GM12874 (cell line): ENCODE measurements at regions not wholly inside any gene's neighbourhood (a gene's known extent, or its start where the extent isn't known, plus 50 kb on each side); places are given as distances from the start of the nearest gene placed in this dataset.

Experiments
- TF ChIP-seq, protein P1 (sequence below): IDR thresholded peaks from 2 replicates; pipeline ENCODE4 v1.5.1; 2011; ENCODE audit warnings: low read depth, mild to moderate bottlenecking, control low read depth, low read length, moderate library complexity; ENCODE audit not compliant: insufficient read depth

DNA sequence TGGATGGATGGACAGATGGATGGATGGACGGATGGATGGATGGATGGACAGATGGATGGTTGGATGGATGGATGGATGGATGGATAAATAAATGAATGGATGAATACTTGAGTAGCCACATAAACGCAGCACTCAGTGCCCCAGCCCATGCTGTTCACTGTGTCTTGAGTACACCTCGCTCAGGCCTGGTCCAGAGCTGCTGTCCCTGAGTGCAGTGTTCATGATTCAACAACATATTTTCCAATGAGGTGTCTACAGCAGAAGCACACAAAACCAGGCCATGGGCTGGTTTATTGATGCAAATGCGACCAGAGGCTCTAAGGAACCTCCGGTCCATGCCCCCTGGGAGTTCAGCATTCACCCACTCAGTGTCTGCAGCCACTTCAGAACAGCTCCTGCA lies 584.3 kb downstream of the BRD1 start:
- TF ChIP-seq, protein P1, sequence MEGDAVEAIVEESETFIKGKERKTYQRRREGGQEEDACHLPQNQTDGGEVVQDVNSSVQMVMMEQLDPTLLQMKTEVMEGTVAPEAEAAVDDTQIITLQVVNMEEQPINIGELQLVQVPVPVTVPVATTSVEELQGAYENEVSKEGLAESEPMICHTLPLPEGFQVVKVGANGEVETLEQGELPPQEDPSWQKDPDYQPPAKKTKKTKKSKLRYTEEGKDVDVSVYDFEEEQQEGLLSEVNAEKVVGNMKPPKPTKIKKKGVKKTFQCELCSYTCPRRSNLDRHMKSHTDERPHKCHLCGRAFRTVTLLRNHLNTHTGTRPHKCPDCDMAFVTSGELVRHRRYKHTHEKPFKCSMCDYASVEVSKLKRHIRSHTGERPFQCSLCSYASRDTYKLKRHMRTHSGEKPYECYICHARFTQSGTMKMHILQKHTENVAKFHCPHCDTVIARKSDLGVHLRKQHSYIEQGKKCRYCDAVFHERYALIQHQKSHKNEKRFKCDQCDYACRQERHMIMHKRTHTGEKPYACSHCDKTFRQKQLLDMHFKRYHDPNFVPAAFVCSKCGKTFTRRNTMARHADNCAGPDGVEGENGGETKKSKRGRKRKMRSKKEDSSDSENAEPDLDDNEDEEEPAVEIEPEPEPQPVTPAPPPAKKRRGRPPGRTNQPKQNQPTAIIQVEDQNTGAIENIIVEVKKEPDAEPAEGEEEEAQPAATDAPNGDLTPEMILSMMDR, result no peak

DNA sequence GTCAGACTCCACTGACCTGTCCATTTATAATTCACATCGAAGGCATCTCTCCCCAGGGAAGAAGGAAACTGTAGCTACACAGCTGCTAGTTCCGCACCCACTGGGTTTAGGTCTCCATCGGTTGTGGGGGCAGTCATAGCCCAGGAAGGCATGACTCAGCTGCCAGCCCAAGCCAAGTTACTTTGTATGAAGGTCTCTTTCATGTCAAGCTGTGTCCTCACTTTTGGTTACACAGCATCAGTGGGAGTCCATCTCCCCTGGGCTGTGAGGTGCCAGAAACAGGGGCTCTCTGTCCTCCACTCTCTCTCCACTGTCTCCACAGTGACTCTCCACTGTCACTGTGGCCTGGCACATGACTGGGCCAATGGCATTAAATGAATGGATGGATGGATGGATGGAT lies 585.2 kb downstream of the BRD1 start:
- TF ChIP-seq, protein P1, result no peak

DNA sequence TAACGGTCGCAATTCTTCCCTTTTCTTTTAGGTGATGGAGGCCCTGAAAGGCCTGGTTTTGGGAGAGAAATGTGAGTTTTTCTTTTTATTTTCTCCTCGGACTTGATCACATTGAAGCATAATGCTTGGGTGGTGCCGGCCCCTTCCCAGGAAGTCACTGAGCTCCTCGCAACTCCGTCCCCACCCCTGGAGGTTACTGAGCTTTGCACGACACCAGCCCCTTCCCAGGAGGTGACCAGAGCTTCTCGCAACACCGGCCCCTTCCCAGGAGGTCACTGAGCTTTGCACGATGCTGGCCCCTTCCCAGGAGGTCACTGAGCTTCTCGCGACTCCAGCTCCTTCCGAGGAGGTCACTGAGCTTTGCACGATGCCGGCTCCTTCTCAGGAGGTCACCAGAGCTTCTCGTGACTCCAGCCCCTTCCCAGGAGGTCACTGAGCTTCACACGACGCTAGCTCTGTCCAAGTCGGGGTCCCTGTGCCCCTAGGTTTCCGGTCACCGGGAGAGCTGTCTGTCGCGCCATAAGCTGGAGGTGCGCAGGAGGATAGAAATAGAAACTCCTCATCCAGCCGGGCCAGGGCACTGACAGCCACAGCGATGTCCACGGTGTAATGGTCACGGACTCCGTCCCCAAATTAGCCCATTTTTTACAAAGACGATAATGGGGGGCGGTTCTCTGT lies 586.4 kb downstream of the BRD1 start:
- TF ChIP-seq, protein P1, result no peak

DNA sequence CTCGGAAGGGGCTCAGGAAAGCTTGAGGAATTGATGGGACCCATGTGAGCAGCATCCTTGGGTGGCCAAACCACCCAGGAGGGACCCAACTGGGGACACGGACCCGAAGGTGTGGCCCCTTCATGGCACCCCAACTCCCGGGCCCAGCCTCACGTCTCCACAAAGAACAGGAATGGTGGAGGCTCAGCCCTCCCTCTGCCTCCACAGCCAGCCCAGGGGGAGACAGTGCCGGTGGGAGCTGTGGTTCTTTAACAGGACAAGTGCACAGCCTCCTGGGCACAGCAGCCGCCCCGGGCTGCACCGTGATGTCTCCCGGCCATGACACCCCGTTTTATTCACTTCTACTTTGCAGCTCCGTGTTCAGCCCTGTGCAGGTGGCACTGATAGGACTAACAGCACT lies 587.2 kb downstream of the BRD1 start:
- TF ChIP-seq, protein P1, result no peak

DNA sequence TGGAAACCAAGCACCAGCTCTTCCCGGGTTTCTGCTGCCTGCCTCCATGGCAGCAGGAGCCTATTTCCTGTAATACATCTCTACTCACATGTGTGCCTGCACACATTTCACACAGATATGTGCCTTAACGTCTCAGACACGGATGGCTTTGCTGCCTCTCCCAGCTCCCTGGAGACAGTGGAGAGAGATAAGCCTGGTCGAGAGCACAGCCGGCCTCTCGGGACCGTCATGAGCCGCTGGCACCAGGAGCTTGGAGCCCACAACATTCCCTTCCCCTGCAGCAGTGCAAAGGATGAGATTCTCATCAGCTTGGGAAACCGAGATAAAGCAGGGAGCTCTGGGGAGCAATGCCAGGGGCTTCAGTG lies 587.7 kb downstream of the BRD1 start:
- TF ChIP-seq, protein P1, result no peak

DNA sequence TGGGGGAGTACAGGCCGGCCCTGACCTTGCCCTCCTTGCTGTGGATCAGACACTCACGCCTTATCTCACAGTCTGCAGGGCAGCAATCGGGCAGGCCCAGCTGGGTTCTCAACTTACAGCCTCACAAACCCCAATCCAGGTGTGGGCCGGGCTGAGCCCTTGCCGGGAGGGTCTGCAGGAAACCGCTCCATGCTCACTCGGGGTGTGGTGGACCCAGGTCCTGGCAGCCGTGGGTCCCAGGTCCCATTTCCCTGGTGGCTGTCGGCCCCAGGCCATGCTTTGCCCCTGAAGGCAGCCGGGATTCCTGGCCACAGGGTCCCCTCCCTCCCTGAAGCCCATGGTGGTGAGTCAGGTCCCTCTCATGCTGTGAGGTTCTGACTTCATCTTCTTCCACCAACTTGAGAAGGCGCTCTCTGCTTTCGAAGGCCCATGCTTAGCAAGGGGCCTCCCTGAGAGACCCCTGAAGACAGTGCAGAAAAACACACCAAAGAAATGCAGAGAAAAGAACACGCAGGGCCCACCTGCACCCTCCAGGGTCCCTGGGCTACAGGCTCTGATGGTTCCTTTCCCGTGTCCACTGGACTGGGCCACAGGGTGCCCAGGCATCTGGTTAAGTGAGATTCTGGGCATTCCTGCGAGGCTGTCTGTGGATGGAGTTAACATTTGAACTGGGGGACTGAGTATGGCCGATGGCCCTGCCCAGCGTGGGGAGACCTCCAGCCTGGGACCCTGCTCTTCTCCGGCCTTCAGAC lies 588.2 kb downstream of the BRD1 start:
- TF ChIP-seq, protein P1, result no peak

DNA sequence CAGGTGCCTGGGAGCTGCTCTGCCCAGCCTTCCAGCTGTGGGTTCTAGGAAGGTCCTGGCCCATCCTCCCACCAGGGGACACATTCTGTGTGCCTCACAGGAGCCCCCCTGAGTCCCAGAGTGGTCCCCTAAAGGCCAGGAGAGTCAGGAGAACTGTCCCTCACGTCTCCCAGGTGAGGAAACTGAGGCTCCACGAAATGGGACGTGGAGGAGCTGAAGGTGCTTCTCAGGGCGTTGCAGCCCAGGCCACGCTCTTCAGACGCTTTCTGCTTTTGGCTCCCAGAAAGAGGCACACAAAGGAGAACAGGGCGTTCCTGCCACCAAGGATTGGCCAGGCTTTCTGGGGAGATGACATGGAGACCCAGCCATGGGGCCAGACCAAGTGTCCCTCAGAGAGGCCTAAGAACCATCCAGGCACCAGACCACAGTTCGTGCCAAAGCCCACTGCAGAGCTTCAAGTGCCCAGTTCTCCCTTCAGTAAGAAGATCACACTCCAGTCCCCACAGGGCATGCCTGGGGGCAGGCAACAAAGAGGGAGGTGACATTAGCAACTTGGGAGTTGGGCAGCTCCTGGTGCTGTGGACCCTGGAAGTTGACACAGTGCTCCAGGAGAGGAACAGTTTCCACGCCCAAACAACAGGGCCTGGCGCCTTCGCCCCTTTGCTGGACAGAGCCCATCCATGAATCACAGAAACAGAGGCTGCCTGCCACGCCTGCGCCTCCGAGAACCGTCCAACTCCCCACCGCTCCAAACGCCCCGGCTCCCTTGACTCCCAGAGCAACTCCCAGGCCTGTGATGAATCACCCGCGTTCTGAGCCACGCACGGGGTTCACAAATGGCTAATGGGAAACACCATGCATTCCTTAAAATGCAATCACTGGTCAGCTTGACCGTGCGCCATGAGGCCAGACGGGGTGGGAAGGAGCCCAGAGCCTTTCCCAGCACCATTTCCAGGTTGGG lies 589.2 kb downstream of the BRD1 start:
- TF ChIP-seq, protein P1, result no peak
